Activated CD4-positive, alpha-beta T cell treated with anti-CD3 and anti-CD28 coated beads, Interleukin-2, amount 50 U/mL, for 24 hours (primary cell): ENCODE measurements at regions not wholly inside any gene's neighbourhood (a gene's known extent, or its start where the extent isn't known, plus 50 kb on each side); places are given as distances from the start of the nearest gene placed in this dataset.

ENCODE experiments used
- DNase-seq, 2 donors: peaks; one replicate each; pipeline ENCODE4 v3.0.0-alpha.2; 2020; ENCODE audit warnings: low read depth in 1 of 2, low spot score in 1 of 2

- DNase-seq, result no peak
Observed at GRCh38 chr15:87374339-87374738, 882.2 kb downstream of the NTRK3 start.

GRCh38 chr15:87369269-87369668, 887.3 kb downstream of the NTRK3 start:
- DNase-seq, result no peak

- DNase-seq, result no peak
Observed at GRCh38 chr15:87368511-87368910, 888.0 kb downstream of the NTRK3 start.

- DNase-seq, result no peak
Observed at GRCh38 chr15:87365186-87365585, 891.4 kb downstream of the NTRK3 start.

GRCh38 chr15:87362531-87362930, 894.0 kb downstream of the NTRK3 start:
- no peak for DNase-seq

GRCh38 chr15:87357637-87358313, 898.8 kb downstream of the NTRK3 start:
- DNase-seq, result no peak

- DNase-seq, result no peak
Observed at GRCh38 chr15:87355946-87356345, 900.6 kb downstream of the NTRK3 start.

GRCh38 chr15:87354661-87355410, 901.7 kb downstream of the NTRK3 start:
- no peak for DNase-seq

- DNase-seq, result no peak
Observed at GRCh38 chr15:87349181-87349580, 907.4 kb downstream of the NTRK3 start.

GRCh38 chr15:87348746-87349145, 907.8 kb downstream of the NTRK3 start:
- DNase-seq, result no peak

- DNase-seq, result no peak
Observed at GRCh38 chr15:87347806-87348515, 908.6 kb downstream of the NTRK3 start.

- no peak for DNase-seq
Observed at GRCh38 chr15:87345961-87346360, 910.6 kb downstream of the NTRK3 start.

- DNase-seq, result no peak
Observed at GRCh38 chr15:87343966-87344365, 912.6 kb downstream of the NTRK3 start.

GRCh38 chr15:87340370-87340769, 916.2 kb downstream of the NTRK3 start:
- DNase-seq, result no peak

GRCh38 chr15:87326269-87326668, 930.3 kb downstream of the NTRK3 start:
- DNase-seq, result no peak

- no peak for DNase-seq
Observed at GRCh38 chr15:87322870-87323269, 933.7 kb downstream of the NTRK3 start.

GRCh38 chr15:87322265-87322664, 934.3 kb downstream of the NTRK3 start:
- no peak for DNase-seq

GRCh38 chr15:87317900-87318299, 938.6 kb downstream of the NTRK3 start:
- DNase-seq, result no peak

- no peak for DNase-seq
Observed at GRCh38 chr15:87312221-87312620, 944.3 kb downstream of the NTRK3 start.

GRCh38 chr15:87300146-87300545, 956.4 kb downstream of the NTRK3 start:
- DNase-seq, result no peak

- no peak for DNase-seq
Observed at GRCh38 chr15:87294854-87295253, 961.7 kb downstream of the NTRK3 start.

- no peak for DNase-seq
Observed at GRCh38 chr15:87293031-87293430, 963.5 kb downstream of the NTRK3 start.
